ENCODE measurements at regions not wholly inside any gene's neighbourhood (a gene's known extent, or its start where the extent isn't known, plus 50 kb on each side); places are given as distances from the start of the nearest gene placed in this dataset.

- no peak for DNase-seq (ENCODE audit: low read depth in 2 of 2)
Observed at GRCh38 chr13:109599901-109600657, 186.3 kb downstream of the IRS2 start.

- DNase-seq (ENCODE audit: low read depth in 2 of 2) = no peak
Observed at GRCh38 chr13:109595471-109595870, 190.9 kb downstream of the IRS2 start.

- no peak for DNase-seq (ENCODE audit: low read depth in 2 of 2)
Observed at GRCh38 chr13:109593230-109593629, 193.2 kb downstream of the IRS2 start.

GRCh38 chr13:109592770-109593169, 193.6 kb downstream of the IRS2 start:
- DNase-seq (ENCODE audit: low read depth in 2 of 2) = no peak

- no peak for DNase-seq (ENCODE audit: low read depth in 2 of 2)
Observed at GRCh38 chr13:109587689-109588088, 198.7 kb downstream of the IRS2 start.

- no peak for DNase-seq (ENCODE audit: low read depth in 2 of 2)
Observed at GRCh38 chr13:109586509-109587346, 199.7 kb downstream of the IRS2 start.

GRCh38 chr13:109584844-109585361, 201.5 kb downstream of the IRS2 start:
- no peak for DNase-seq (ENCODE audit: low read depth in 2 of 2)

- no peak for DNase-seq (ENCODE audit: low read depth in 2 of 2)
Observed at GRCh38 chr13:109577191-109577700, 209.1 kb downstream of the IRS2 start.

- no peak for DNase-seq (ENCODE audit: low read depth in 2 of 2)
Observed at GRCh38 chr13:109576331-109576813, 210.0 kb downstream of the IRS2 start.

GRCh38 chr13:109575821-109576220, 210.6 kb downstream of the IRS2 start:
- no peak for DNase-seq (ENCODE audit: low read depth in 2 of 2)

GRCh38 chr13:109572389-109572788, 214.0 kb downstream of the IRS2 start:
- no peak for DNase-seq (ENCODE audit: low read depth in 2 of 2)

GRCh38 chr13:109569958-109570711, 216.2 kb downstream of the IRS2 start:
- DNase-seq (ENCODE audit: low read depth in 2 of 2) = no peak

- no peak for DNase-seq (ENCODE audit: low read depth in 2 of 2)
Observed at GRCh38 chr13:109568339-109568818, 218.0 kb downstream of the IRS2 start.

GRCh38 chr13:109567315-109567714, 219.1 kb downstream of the IRS2 start:
- no peak for DNase-seq (ENCODE audit: low read depth in 2 of 2)

GRCh38 chr13:109565877-109566276, 220.5 kb downstream of the IRS2 start:
- no peak for DNase-seq (ENCODE audit: low read depth in 2 of 2)

- no peak for DNase-seq (ENCODE audit: low read depth in 2 of 2)
Observed at GRCh38 chr13:109548374-109548773, 238.0 kb downstream of the IRS2 start.

GRCh38 chr13:109547942-109548341, 238.4 kb downstream of the IRS2 start:
- DNase-seq (ENCODE audit: low read depth in 2 of 2) = no peak

GRCh38 chr13:109545931-109546330, 240.5 kb downstream of the IRS2 start:
- DNase-seq (ENCODE audit: low read depth in 2 of 2) = no peak

GRCh38 chr13:109541081-109541480, 245.3 kb downstream of the IRS2 start:
- no peak for DNase-seq (ENCODE audit: low read depth in 2 of 2)

- DNase-seq (ENCODE audit: low read depth in 2 of 2) = no peak
Observed at GRCh38 chr13:109537584-109537983, 248.8 kb downstream of the IRS2 start.

- DNase-seq (ENCODE audit: low read depth in 2 of 2) = no peak
Observed at GRCh38 chr13:109533350-109533749, 253.0 kb downstream of the IRS2 start.

GRCh38 chr13:109529964-109530363, 256.4 kb downstream of the IRS2 start:
- no peak for DNase-seq (ENCODE audit: low read depth in 2 of 2)

All from stimulated activated CD8-positive, alpha-beta memory T cell treated with anti-CD3 and anti-CD28 coated beads, Interleukin-7, amount 100 ng/mL, for 1 hour (primary cell).